ENCODE measurements at regions not wholly inside any gene's neighbourhood (a gene's known extent, or its start where the extent isn't known, plus 50 kb on each side); places are given as distances from the start of the nearest gene placed in this dataset.
A peak's percentile ranks its signal among the peaks of the same experiment; 100 is the strongest.

DNA sequence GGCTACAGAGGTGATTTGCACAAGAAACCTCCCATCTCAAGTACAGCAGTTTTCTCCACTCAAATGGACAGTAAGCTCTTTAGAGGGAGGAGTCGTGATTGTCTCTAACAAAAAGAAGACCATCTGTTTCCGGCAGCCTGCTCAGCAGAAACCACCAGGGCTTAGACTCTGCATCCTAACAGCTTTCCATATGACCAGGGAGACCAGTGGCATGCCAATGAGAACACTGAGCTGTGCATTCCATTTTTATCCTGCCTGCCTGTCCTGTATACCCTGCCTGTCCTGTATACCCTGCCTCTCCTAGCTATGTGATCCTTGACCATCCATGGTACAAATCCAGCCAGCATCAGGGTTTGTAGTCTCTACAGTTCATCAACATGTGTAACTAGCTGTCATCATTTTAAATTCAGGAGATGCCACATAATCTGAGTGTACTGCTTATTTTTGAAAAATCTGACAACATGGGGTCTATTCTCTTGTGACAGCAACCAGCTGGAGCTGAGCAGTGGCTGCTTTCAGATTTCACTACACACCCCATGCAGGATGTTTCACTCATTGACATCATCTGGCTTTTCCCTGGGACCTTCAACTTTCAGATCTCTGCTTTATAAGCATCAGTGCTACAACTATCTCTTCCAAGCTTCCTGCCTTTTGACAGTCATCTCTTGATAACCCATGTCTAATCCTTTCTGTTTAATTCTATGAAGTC, 50.5 kb upstream of the POU2AF2 start:
- Histone ChIP-seq H3K27ac (ENCODE audit: insufficient read depth in 1 of 2, low read depth in 1 of 2, low read length in 2 of 2, poor library complexity in 1 of 2, severe bottlenecking in 2 of 2) (no peak overlapping the region), H3K4me1 (ENCODE audit: control extremely low read depth in 1 of 4, control insufficient read depth in 4 of 4, insufficient read depth in 4 of 4, low read length in 3 of 4) (no peaks in the 10 kb centered on the region), H3K27me3 (replicated peaks in 2 of 5; ENCODE audit: control insufficient read depth in 4 of 5, insufficient read depth in 5 of 5, low read length in 4 of 5) (no peaks in the 10 kb centered on the region), H3K4me3 (ENCODE audit: control insufficient read depth in 1 of 7, extremely low read depth in 1 of 7, insufficient read depth in 4 of 7, low read depth in 2 of 7, low read length in 6 of 7) (no peak overlapping the region), H3K9me3 (ENCODE audit: control extremely low read depth in 1 of 5, control insufficient read depth in 4 of 5, insufficient read depth in 2 of 5, low read depth in 1 of 5, low read length in 4 of 5) (peaks cover 0 to 12% (median 0%) of the 10 kb centered on the region in 5 experiments), H3K36me3 (ENCODE audit: control insufficient read depth in 4 of 4, insufficient read depth in 4 of 4, low read length in 3 of 4) (no peaks in the 10 kb centered on the region)
- CTCF ChIA-PET: interaction anchor here (1.7 kb wide), 1 partner anchor 9 kb away, joined by 5 read pairs; no protein-coding TSS in a partner anchor
- WGBS (ENCODE audit: insufficient coverage): 95% methylated on average over 2 of the region's 2 CpGs
- POLR2A ChIA-PET: interaction anchor here (0.7 kb wide), 1 partner anchor 289 kb away, joined by 3 read pairs; no protein-coding TSS in a partner anchor
- DNase-seq: peak in 1 of 3 donors; percentile 35

DNA sequence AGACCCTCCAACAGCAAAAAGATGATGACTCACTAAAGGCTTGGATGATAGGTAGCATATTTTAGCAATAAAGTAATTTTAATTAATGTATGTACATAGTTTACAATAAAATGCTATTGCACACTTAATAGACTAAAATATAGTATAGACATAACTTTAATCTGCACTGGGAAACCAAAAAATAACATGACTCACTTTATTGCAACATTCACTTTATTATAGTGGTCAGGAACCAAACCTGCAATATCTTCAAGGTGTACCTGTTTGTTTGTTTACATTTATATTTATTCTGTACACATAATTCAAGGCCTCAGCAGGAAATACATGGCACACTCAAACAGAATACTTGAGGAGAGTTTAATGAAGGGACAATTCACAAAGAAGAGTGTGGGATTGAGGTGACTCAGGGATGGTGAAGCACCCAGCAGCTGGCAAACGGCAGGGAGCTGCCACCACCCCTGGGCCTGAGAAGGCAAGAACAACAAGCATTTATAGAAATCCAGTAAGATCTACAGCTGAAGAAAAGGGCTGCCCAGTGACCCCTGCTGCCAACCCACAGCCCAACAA, 51.5 kb upstream of the POU2AF2 start:
- Histone ChIP-seq H3K27ac (ENCODE audit: insufficient read depth in 1 of 2, low read depth in 1 of 2, low read length in 2 of 2, poor library complexity in 1 of 2, severe bottlenecking in 2 of 2) (no peak overlapping the region), H3K27me3 (replicated peaks in 2 of 5; ENCODE audit: control insufficient read depth in 4 of 5, insufficient read depth in 5 of 5, low read length in 4 of 5) (no peaks in the 10 kb centered on the region), H3K4me1 (ENCODE audit: control extremely low read depth in 1 of 4, control insufficient read depth in 4 of 4, insufficient read depth in 4 of 4, low read length in 3 of 4) (no peaks in the 10 kb centered on the region), H3K9me3 (ENCODE audit: control extremely low read depth in 1 of 5, control insufficient read depth in 4 of 5, insufficient read depth in 2 of 5, low read depth in 1 of 5, low read length in 4 of 5) (peaks cover 0 to 12% (median 0%) of the 10 kb centered on the region in 5 experiments), H3K36me3 (ENCODE audit: control insufficient read depth in 4 of 4, insufficient read depth in 4 of 4, low read length in 3 of 4) (no peaks in the 10 kb centered on the region), H3K4me3 (ENCODE audit: control insufficient read depth in 1 of 7, extremely low read depth in 1 of 7, insufficient read depth in 4 of 7, low read depth in 2 of 7, low read length in 6 of 7) (no peak overlapping the region)
- ChIA-PET CTCF (interaction anchor here (1.7 kb wide), 1 partner anchor 8 kb away, joined by 5 read pairs; no protein-coding TSS in a partner anchor), POLR2A (no interaction called here)
- no peak for DNase-seq
- 75% methylated on average over 1 of the region's 1 CpG for WGBS (ENCODE audit: insufficient coverage)

DNA sequence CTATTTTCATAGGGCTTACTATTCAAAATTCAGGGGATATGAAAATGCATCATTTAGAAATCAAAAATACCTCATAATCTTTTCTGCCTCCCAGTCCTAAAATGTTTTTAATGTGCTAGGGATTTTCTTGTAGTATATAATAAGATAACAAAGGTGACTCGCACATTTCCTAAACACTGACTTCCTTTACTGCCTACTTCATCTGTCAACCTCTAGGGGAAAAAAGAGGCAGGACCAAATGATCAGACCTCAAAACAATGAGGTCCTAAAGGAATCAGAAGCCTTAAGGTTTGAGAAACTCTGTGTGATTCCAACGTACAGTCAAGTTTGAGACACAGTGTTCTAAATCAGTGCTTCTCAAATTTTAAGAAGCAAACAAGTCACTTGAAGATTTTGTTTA, 56.1 kb upstream of the POU2AF2 start:
- ChIA-PET CTCF (no interaction called here), POLR2A (no interaction called here)
- Histone ChIP-seq H3K4me3 (ENCODE audit: control insufficient read depth in 1 of 7, extremely low read depth in 1 of 7, insufficient read depth in 4 of 7, low read depth in 2 of 7, low read length in 6 of 7) (no peak overlapping the region), H3K27ac (ENCODE audit: insufficient read depth in 1 of 2, low read depth in 1 of 2, low read length in 2 of 2, poor library complexity in 1 of 2, severe bottlenecking in 2 of 2) (no peak overlapping the region), H3K4me1 (ENCODE audit: control extremely low read depth in 1 of 4, control insufficient read depth in 4 of 4, insufficient read depth in 4 of 4, low read length in 3 of 4) (peaks cover 2 to 22% (median 19%) of the 10 kb centered on the region in 4 experiments), H3K36me3 (ENCODE audit: control insufficient read depth in 4 of 4, insufficient read depth in 4 of 4, low read length in 3 of 4) (no peaks in the 10 kb centered on the region), H3K9me3 (ENCODE audit: control extremely low read depth in 1 of 5, control insufficient read depth in 4 of 5, insufficient read depth in 2 of 5, low read depth in 1 of 5, low read length in 4 of 5) (peaks cover 0 to 14% (median 0%) of the 10 kb centered on the region in 5 experiments), H3K27me3 (replicated peaks in 2 of 5; ENCODE audit: control insufficient read depth in 4 of 5, insufficient read depth in 5 of 5, low read length in 4 of 5) (no peaks in the 10 kb centered on the region)
- DNase-seq: no peak
- 100% methylated on average over 1 of the region's 2 CpGs for WGBS (ENCODE audit: insufficient coverage)

DNA sequence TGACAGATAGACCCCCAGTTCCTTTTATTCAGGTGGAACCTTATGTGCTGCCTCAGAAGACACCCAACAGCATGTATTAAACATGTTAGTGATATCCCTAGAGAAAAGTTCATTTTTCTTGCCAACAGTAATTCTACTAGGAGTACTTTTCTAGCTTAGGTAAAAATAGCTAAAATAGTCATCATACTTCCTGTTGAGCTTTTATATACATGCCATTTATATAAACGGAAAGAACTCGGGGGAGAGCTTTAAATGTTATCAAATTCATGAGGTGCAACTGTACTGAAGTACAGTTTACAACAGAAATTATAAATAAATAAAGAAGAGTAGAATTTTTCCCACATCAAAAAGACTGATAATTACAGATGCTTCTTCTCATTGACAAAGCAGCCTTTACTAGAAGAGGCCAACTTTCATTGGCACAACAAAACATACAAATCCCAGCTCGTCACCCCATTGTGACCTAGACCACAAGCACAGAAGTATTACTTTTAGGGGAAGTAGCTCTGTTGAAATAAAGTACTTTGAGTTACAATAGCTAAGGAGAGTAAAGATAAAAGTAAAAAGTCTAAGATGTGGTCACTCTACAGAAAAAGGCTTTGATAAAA, 59.1 kb upstream of the POU2AF2 start:
- peak in 2 of 3 donors; percentile 42 to 59 for DNase-seq
- H3K36me3 ChIP-seq (ENCODE audit: control insufficient read depth in 4 of 4, insufficient read depth in 4 of 4, low read length in 3 of 4): no peaks in the 10 kb centered on the region
- H3K9me3 ChIP-seq (ENCODE audit: control extremely low read depth in 1 of 5, control insufficient read depth in 4 of 5, insufficient read depth in 2 of 5, low read depth in 1 of 5, low read length in 4 of 5): peaks cover 0 to 2% (median 0%) of the 10 kb centered on the region in 5 experiments
- POLR2A ChIA-PET: no interaction called here
- no peak overlapping the region for H3K4me3 ChIP-seq (ENCODE audit: control insufficient read depth in 1 of 7, extremely low read depth in 1 of 7, insufficient read depth in 4 of 7, low read depth in 2 of 7, low read length in 6 of 7)
- H3K27ac ChIP-seq (ENCODE audit: insufficient read depth in 1 of 2, low read depth in 1 of 2, low read length in 2 of 2, poor library complexity in 1 of 2, severe bottlenecking in 2 of 2): no peak overlapping the region
- CTCF ChIA-PET: interaction anchor here (0.7 to 1.6 kb wide), 3 partner anchors 8 to 43 kb away, joined by 3 to 5 read pairs (median 3); no protein-coding TSS in a partner anchor
- H3K4me1 ChIP-seq (ENCODE audit: control extremely low read depth in 1 of 4, control insufficient read depth in 4 of 4, insufficient read depth in 4 of 4, low read length in 3 of 4): peaks cover 2 to 30% (median 28%) of the 10 kb centered on the region in 4 experiments
- H3K27me3 ChIP-seq (replicated peaks in 2 of 5; ENCODE audit: control insufficient read depth in 4 of 5, insufficient read depth in 5 of 5, low read length in 4 of 5): no peaks in the 10 kb centered on the region
- no CpG with 5 or more reads among the region's 3 CpGs for WGBS (ENCODE audit: insufficient coverage)

DNA sequence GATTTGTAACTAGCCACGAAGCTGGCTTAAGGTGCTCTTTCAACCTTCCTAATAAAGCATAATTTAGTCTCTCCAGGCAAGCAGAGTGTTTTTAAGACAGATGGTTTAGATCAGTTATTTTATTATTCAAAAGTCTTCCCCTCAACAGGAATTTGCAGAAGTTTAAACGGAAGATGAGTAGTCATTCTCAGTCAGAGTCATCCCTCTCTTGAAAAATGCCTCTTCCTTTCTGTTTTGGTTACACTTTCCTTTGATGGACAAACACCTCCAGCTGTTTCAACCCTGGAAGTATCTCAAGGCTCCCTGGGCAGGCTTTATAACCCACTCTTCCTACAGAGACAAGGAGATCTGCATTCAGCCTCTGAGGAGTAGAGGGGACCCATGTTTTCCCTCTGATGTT, 60.3 kb upstream of the POU2AF2 start:
- peak overlapping the region in 1 of 2 experiments; percentile 30 for H3K27ac ChIP-seq (ENCODE audit: insufficient read depth in 1 of 2, low read depth in 1 of 2, low read length in 2 of 2, poor library complexity in 1 of 2, severe bottlenecking in 2 of 2)
- peak in 2 of 3 donors; percentile 65 to 74 for DNase-seq
- peaks cover 2 to 33% (median 31%) of the 10 kb centered on the region in 4 experiments for H3K4me1 ChIP-seq (ENCODE audit: control extremely low read depth in 1 of 4, control insufficient read depth in 4 of 4, insufficient read depth in 4 of 4, low read length in 3 of 4)
- ChIA-PET CTCF (interaction anchor here (1.1 to 1.8 kb wide), 3 partner anchors 9 to 44 kb away, joined by 3 to 5 read pairs (median 5); no protein-coding TSS in a partner anchor), POLR2A (no interaction called here)
- H3K4me3 ChIP-seq (ENCODE audit: control insufficient read depth in 1 of 7, extremely low read depth in 1 of 7, insufficient read depth in 4 of 7, low read depth in 2 of 7, low read length in 6 of 7): peak overlapping the region in 1 of 7 experiments; percentile 28
- WGBS (ENCODE audit: insufficient coverage): 0% methylated on average over 1 of the region's 2 CpGs
- H3K9me3 ChIP-seq (ENCODE audit: control extremely low read depth in 1 of 5, control insufficient read depth in 4 of 5, insufficient read depth in 2 of 5, low read depth in 1 of 5, low read length in 4 of 5): peaks cover 0 to 2% (median 0%) of the 10 kb centered on the region in 5 experiments
- no peaks in the 10 kb centered on the region for H3K27me3 ChIP-seq (replicated peaks in 2 of 5; ENCODE audit: control insufficient read depth in 4 of 5, insufficient read depth in 5 of 5, low read length in 4 of 5)
- H3K36me3 ChIP-seq (ENCODE audit: control insufficient read depth in 4 of 4, insufficient read depth in 4 of 4, low read length in 3 of 4): no peaks in the 10 kb centered on the region

DNA sequence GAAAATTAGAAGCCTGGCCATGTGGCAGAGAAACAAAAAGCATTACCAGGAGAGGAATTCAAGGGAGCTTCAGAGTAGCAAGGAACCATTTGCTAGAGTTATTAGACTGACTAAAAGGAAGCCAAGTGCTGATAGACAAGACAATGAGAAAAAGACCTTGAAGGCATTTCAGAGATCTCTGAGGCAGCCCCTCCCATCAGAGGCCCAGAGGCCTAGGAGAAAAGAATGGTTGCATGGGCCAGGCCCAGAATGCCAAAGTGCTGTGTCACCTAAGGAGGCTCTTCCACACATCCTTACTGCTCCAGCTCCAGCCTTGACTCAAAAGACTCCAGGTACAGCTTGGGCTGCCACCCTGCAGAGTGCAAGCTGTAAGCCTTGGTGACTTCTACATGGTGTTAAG, 61.8 kb upstream of the POU2AF2 start:
- ChIA-PET CTCF (interaction anchor here (1.0 to 1.8 kb wide), 2 partner anchors 38 to 45 kb away, joined by 3 to 5 read pairs; no protein-coding TSS in a partner anchor), POLR2A (no interaction called here)
- Histone ChIP-seq H3K36me3 (ENCODE audit: control insufficient read depth in 4 of 4, insufficient read depth in 4 of 4, low read length in 3 of 4) (no peaks in the 10 kb centered on the region), H3K27me3 (replicated peaks in 2 of 5; ENCODE audit: control insufficient read depth in 4 of 5, insufficient read depth in 5 of 5, low read length in 4 of 5) (no peaks in the 10 kb centered on the region), H3K27ac (ENCODE audit: insufficient read depth in 1 of 2, low read depth in 1 of 2, low read length in 2 of 2, poor library complexity in 1 of 2, severe bottlenecking in 2 of 2) (no peak overlapping the region), H3K9me3 (ENCODE audit: control extremely low read depth in 1 of 5, control insufficient read depth in 4 of 5, insufficient read depth in 2 of 5, low read depth in 1 of 5, low read length in 4 of 5) (peaks cover 0 to 2% (median 0%) of the 10 kb centered on the region in 5 experiments), H3K4me3 (ENCODE audit: control insufficient read depth in 1 of 7, extremely low read depth in 1 of 7, insufficient read depth in 4 of 7, low read depth in 2 of 7, low read length in 6 of 7) (no peak overlapping the region), H3K4me1 (ENCODE audit: control extremely low read depth in 1 of 4, control insufficient read depth in 4 of 4, insufficient read depth in 4 of 4, low read length in 3 of 4) (peaks cover 8 to 49% (median 45%) of the 10 kb centered on the region in 4 experiments)
- no peak for DNase-seq
